ENCODE measurements at regions not wholly inside any gene's neighbourhood (a gene's known extent, or its start where the extent isn't known, plus 50 kb on each side); places are given as distances from the start of the nearest gene placed in this dataset.

- TF ChIP-seq, protein P1, sequence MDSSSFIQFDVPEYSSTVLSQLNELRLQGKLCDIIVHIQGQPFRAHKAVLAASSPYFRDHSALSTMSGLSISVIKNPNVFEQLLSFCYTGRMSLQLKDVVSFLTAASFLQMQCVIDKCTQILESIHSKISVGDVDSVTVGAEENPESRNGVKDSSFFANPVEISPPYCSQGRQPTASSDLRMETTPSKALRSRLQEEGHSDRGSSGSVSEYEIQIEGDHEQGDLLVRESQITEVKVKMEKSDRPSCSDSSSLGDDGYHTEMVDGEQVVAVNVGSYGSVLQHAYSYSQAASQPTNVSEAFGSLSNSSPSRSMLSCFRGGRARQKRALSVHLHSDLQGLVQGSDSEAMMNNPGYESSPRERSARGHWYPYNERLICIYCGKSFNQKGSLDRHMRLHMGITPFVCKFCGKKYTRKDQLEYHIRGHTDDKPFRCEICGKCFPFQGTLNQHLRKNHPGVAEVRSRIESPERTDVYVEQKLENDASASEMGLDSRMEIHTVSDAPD (CRISPR knock-in tag; IDR thresholded peaks at IDR 0.05): no peak
- TF ChIP-seq CTCF (IDR thresholded peaks at IDR 0.05 in 2 of 3, conservative IDR thresholded peaks at IDR 0.05 in 1 of 3; ENCODE audit: insufficient read depth in 2 of 3, low read depth in 1 of 3, low read length in 3 of 3): no peak
These were observed 96.8 kb upstream of the PCBD1 start for GRCh38 chr10:70984986-70985722.

Measured in K562 (cell line).